Stomach (tissue), 8 donors: ENCODE measurements at regions not wholly inside any gene's neighbourhood (a gene's known extent, or its start where the extent isn't known, plus 50 kb on each side); places are given as distances from the start of the nearest gene placed in this dataset.
A peak's percentile ranks its signal among the peaks of the same experiment; 100 is the strongest.

Experiments used
- DNase-seq, 2 donors: peaks; one replicate each; pipeline versions ENCODE4 v3.0.0 to v3.0.0-alpha.2; 2013 to 2019
- H3K27ac ChIP-seq, 5 donors: fragments of 200-600 bp in 4 of 5; sonication (generic) in 4 of 5; one replicate each; pipeline ENCODE4 v1.5.1; 2013 to 2019; ENCODE audit warnings: mild to moderate bottlenecking in 1 of 5, moderate library complexity in 1 of 5
- H3K27me3 ChIP-seq, 3 donors: fragments of 200-600 bp; sonication (generic); one replicate each; pipeline ENCODE4 v1.5.1; 2017 to 2019; ENCODE audit warnings: mixed run types in 1 of 3
- H3K36me3 ChIP-seq, 4 donors: fragments of 200-600 bp; sonication (generic); 1 replicate in 3 of 4; 2 replicates in 1 of 4; pipeline ENCODE4 v1.5.1; 2016 to 2019
- H3K4me1 ChIP-seq, 4 donors: fragments of 200-600 bp; sonication (generic); one replicate each; pipeline ENCODE4 v1.5.1; 2016 to 2019
- H3K4me3 ChIP-seq, 4 donors: fragments of 200-600 bp; sonication (generic) in 3 of 4; one replicate each; pipeline ENCODE4 v1.5.1; 2016 to 2019; ENCODE audit warnings: mild to moderate bottlenecking in 1 of 4
- H3K9me3 ChIP-seq, 4 donors: fragments of 200-600 bp; sonication (generic); one replicate each; pipeline ENCODE4 v1.5.1; 2016 to 2019
- EP300 ChIP-seq: sonication (generic); formaldehyde crosslinking; IDR thresholded peaks from one replicate; pipeline ENCODE4 v1.6.1; 2017; ENCODE audit warnings: antibody characterized with exemption
- POLR2A ChIP-seq, 4 donors: fragments of 450-650 bp; IDR thresholded peaks; one replicate each; pipeline ENCODE4 v1.6.1; 2016; ENCODE audit warnings: antibody characterized with exemption in 4 of 4, control low read depth in 2 of 4, mild to moderate bottlenecking in 1 of 4, moderate library complexity in 1 of 4
- POLR2AphosphoS5 ChIP-seq, 3 donors: sonication (generic); formaldehyde crosslinking; IDR thresholded peaks; one replicate each; pipeline ENCODE4 v1.6.1; 2016; ENCODE audit warnings: antibody characterized with exemption in 3 of 3
- WGBS, 5 donors: extraction: QIAGEN DNeasy Blood & Tissue Kit in 3 of 5; methylation state at CpG; one replicate each; pipeline versions ENCODE4 v1.1.5 to v1.1.7; 2013 to 2018; 5-methylcytosine and 5-hydroxymethylcytosine counted together
- intact Hi-C: fragments of 100-400 bp; cut with DNase I; formaldehyde crosslinking; loops from one replicate; pipeline ENCODE4 v1.15.1; 2023; ENCODE audit warnings: low total_unique reads
- TF ChIP-seq, protein P1 (sequence below), 7 experiments: fragments of 450-650 bp in 4 of 7; fragments of 200-600 bp in 3 of 7; sonication (generic) in 3 of 7; IDR thresholded peaks; one replicate each; pipeline ENCODE4 v1.5.1; 2016 to 2019; ENCODE audit warnings: antibody characterized with exemption in 7 of 7, control low read depth in 2 of 7, mild to moderate bottlenecking in 1 of 7
- donor health status: healthy with polysubstance abuse.
- donor health status: Bipolar disorder and iron deficiency.
- donor health status: healthy.

DNA sequence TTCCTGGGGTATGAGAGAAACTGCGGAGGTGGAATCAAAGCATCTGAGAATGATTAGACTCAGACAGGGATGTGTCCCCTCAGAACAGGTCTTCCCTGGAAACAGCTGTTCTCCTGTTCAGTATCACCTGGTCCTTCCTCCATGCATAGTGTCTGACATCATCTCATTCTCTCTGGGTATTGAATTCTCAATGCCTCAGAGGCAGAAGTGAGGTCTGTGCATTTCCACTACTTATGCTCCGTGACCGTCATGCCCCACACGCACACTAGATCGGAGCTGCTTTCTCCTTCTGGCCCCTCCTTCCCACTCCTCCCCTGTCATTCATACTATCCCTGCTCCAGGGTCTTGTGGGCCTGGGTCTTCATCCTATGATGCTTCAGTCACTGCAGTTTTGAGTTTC lies 61.4 kb upstream of the DAB2IP start:
- no peak for TF ChIP-seq POLR2AphosphoS5 (IDR thresholded peaks at IDR 0.05)
- no peak for TF ChIP-seq POLR2A (IDR thresholded peaks at IDR 0.05)
- no peak for TF ChIP-seq EP300
- TF ChIP-seq, protein P1, sequence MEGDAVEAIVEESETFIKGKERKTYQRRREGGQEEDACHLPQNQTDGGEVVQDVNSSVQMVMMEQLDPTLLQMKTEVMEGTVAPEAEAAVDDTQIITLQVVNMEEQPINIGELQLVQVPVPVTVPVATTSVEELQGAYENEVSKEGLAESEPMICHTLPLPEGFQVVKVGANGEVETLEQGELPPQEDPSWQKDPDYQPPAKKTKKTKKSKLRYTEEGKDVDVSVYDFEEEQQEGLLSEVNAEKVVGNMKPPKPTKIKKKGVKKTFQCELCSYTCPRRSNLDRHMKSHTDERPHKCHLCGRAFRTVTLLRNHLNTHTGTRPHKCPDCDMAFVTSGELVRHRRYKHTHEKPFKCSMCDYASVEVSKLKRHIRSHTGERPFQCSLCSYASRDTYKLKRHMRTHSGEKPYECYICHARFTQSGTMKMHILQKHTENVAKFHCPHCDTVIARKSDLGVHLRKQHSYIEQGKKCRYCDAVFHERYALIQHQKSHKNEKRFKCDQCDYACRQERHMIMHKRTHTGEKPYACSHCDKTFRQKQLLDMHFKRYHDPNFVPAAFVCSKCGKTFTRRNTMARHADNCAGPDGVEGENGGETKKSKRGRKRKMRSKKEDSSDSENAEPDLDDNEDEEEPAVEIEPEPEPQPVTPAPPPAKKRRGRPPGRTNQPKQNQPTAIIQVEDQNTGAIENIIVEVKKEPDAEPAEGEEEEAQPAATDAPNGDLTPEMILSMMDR (IDR thresholded peaks at IDR 0.05) = no peak
- 79 to 94% (median 90%) methylated on average over 5 of the region's 5 CpGs for WGBS, 5 donors
- no peaks in the 10 kb centered on the region for H3K9me3 ChIP-seq
- H3K36me3 ChIP-seq = no peaks in the 10 kb centered on the region
- H3K4me3 ChIP-seq = no peak overlapping the region
- no peak overlapping the region for H3K27ac ChIP-seq
- H3K27me3 ChIP-seq = no peaks in the 10 kb centered on the region
- DNase-seq = no peak
- H3K4me1 ChIP-seq = no peaks in the 10 kb centered on the region
- intact Hi-C loops = no loop called here

DNA sequence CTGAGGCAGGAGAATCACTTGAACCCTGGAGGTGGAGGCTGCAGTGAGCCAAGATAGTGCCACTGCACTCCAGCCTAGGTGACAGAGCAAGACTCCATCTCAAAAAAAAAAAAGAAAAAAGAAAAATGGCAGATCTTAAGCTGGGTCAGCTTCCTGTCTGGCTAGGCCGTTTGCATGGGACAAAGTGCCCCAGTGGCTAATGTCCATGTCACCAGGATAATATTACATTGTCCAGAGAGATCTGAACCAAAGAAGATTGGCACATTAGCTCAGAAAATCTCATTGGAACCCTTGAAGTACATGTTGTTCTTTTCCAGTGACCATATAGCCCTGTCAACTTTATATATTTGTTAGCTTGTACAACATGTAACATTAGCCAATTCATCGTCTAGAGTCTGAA lies 59.2 kb upstream of the DAB2IP start:
- H3K36me3 ChIP-seq = no peaks in the 10 kb centered on the region
- intact Hi-C loops = no loop called here
- no peak for DNase-seq
- H3K27me3 ChIP-seq = no peaks in the 10 kb centered on the region
- 71 to 86% (median 83%) methylated on average over 2 of the region's 2 CpGs for WGBS, 5 donors
- H3K4me1 ChIP-seq = no peaks in the 10 kb centered on the region
- H3K27ac ChIP-seq = no peak overlapping the region
- no peak overlapping the region for H3K4me3 ChIP-seq
- TF ChIP-seq POLR2AphosphoS5 (IDR thresholded peaks at IDR 0.05) (no peak), POLR2A (IDR thresholded peaks at IDR 0.05) (no peak), EP300 (no peak)
- TF ChIP-seq, protein P1 (IDR thresholded peaks at IDR 0.05) = no peak
- H3K9me3 ChIP-seq = no peaks in the 10 kb centered on the region

DNA sequence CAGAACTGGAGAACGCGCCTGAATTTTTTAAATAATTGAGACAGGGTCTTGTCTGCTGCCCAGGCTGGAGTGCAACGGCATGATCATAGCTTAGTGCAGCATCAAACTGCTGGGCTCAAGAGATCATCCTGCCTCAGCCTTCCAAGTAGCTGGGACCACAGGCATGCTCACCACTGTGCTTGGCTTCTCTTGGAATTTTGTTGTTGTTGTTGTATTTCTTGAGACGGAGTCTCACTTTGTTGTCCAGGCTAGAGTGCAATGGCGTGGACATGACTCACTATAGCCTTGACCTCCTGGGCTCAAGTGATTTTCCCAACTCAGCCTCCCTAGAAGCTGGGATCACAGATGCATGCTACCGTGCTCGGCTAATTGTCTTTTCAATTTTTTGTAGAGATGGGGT lies 58.4 kb upstream of the DAB2IP start:
- H3K36me3 ChIP-seq = no peaks in the 10 kb centered on the region
- WGBS, 5 donors = 78 to 91% (median 87%) methylated on average over 7 of the region's 7 CpGs
- H3K4me3 ChIP-seq = no peak overlapping the region
- H3K4me1 ChIP-seq = peaks cover 0 to 7% (median 4%) of the 10 kb centered on the region in 4 donors
- TF ChIP-seq EP300 = no peak
- no peak for TF ChIP-seq POLR2A (IDR thresholded peaks at IDR 0.05)
- TF ChIP-seq POLR2AphosphoS5 (IDR thresholded peaks at IDR 0.05) = no peak
- TF ChIP-seq, protein P1 (IDR thresholded peaks at IDR 0.05) = no peak
- intact Hi-C loops = no loop called here
- no peaks in the 10 kb centered on the region for H3K9me3 ChIP-seq
- peaks cover 0 to 4% (median 0%) of the 10 kb centered on the region in 3 donors for H3K27me3 ChIP-seq
- H3K27ac ChIP-seq = no peak overlapping the region
- DNase-seq = no peak

DNA sequence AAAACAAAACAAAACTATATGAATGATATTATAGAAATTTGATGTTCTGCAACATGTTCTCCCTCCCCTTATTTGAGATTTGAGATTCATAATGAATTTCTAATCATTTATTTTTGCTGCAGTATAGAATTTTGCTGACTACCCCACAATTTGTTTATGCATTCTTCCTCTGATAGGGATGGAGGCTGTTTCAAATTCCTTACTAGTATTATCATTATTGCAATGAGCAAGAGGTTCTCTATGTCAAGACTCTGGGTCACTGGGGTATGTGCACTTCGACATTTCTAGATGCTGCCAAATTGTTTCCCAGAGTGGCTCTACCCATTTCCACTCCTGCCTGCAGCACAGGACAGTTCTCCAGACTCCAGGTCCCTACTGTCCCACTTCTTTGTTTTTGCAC lies 54.9 kb upstream of the DAB2IP start:
- intact Hi-C loops = no loop called here
- H3K9me3 ChIP-seq = no peaks in the 10 kb centered on the region
- no peak overlapping the region for H3K27ac ChIP-seq
- no peak overlapping the region for H3K4me3 ChIP-seq
- peaks cover 25 to 37% (median 34%) of the 10 kb centered on the region in 4 donors for H3K4me1 ChIP-seq
- TF ChIP-seq POLR2AphosphoS5 (IDR thresholded peaks at IDR 0.05) = no peak
- no peak for TF ChIP-seq POLR2A (IDR thresholded peaks at IDR 0.05)
- H3K27me3 ChIP-seq = peaks cover 0 to 25% (median 7%) of the 10 kb centered on the region in 3 donors
- WGBS, 5 donors = 65 to 95% (median 91%) methylated on average over 1 of the region's 1 CpG
- no peaks in the 10 kb centered on the region for H3K36me3 ChIP-seq
- no peak for DNase-seq

DNA sequence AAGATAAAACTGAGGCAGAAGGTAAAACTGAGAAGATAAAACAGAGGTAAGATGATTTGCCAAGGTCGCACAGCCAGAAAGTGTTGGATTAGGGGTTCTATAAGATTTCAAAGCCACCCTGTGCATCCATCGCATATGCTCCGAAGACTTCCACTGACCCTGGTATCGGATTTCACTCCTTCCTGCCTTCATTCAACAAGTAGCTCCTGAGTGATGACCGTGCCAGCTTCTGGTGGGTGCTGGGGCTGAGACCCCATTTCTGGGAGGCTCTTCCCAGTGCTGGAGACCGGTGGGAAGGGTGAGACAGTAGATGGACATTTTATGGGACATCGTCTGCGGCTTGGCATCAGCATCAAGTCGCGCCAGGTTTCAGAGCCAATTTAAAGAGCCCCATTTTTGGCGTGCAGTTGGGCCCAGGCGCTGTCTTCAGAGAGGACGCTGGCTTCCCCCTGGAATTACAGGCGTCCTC lies 53.7 kb upstream of the DAB2IP start:
- TF ChIP-seq POLR2AphosphoS5 (IDR thresholded peaks at IDR 0.05) (no peak), EP300 (no peak), POLR2A (IDR thresholded peaks at IDR 0.05) (no peak)
- TF ChIP-seq, protein P1 (IDR thresholded peaks at IDR 0.05) = no peak
- H3K4me1 ChIP-seq = peaks cover 25 to 48% (median 37%) of the 10 kb centered on the region in 4 donors
- peak overlapping the region in 3 of 4 donors; percentile 59 to 73 (median 71) for H3K4me3 ChIP-seq
- WGBS, 5 donors = 27 to 46% (median 35%) methylated on average over 12 to 14 of the region's 14 CpGs
- H3K27me3 ChIP-seq = peaks cover 0 to 25% (median 7%) of the 10 kb centered on the region in 3 donors
- H3K9me3 ChIP-seq = no peaks in the 10 kb centered on the region
- no peak for DNase-seq
- peak overlapping the region; percentile 89 to 98 (median 92) for H3K27ac ChIP-seq
- no peaks in the 10 kb centered on the region for H3K36me3 ChIP-seq
- intact Hi-C loops = no loop called here
